HepG2 (cell line): ENCODE measurements at regions not wholly inside any gene's neighbourhood (a gene's known extent, or its start where the extent isn't known, plus 50 kb on each side); places are given as distances from the start of the nearest gene placed in this dataset.

ENCODE experiments used
- ATAC-seq: fragments of 200-7000 bp; cut with Tn5 transposase; 3 replicates; pipeline ENCODE4 v1.9.1; 2020; ENCODE audit warnings: mild to moderate bottlenecking, moderate library complexity
- BruUV-seq: library from RNA; stranded (reverse); fragments of 400-500 nt; replicated peaks from 2 replicates; lab custom pipeline; 2021; lab: Mats Ljungman, UMichigan
- CTCF ChIA-PET: fragments of 300-600 bp; formaldehyde crosslinking; extraction: SDS; loops from one replicate; lab custom pipeline; 2021; ENCODE audit warnings: low total read pairs, inconsistent platforms, low intra/inter-chr PET ratio; lab: Yijun Ruan, JAX
- POLR2A ChIA-PET: fragments of 350-600 bp; sonication (Branson Sonifier 250); formaldehyde crosslinking; loops from one replicate; lab custom pipeline; 2020; ENCODE audit warnings: antibody characterized with exemption, inconsistent platforms; lab: Yijun Ruan, JAX
- DNase-seq: peaks from one replicate; pipeline ENCODE4 v3.0.0-alpha.2; 2015; ENCODE audit warnings: low spot score
- FAIRE-seq: peaks from 3 replicates; lab custom pipeline; 2011; peaks lifted over from hg19 to GRCh38; lab: Jason Lieb, UNC
- H2AFZ ChIP-seq: one replicate; pipeline ENCODE4 v1.6.1; 2011; ENCODE audit warnings: low read length, inconsistent platforms
- H3K27ac ChIP-seq: fragments of 300-600 bp; 3 replicates; pipeline ENCODE4 v1.8.0; 2011; ENCODE audit warnings: mixed run types, mild to moderate bottlenecking, mixed read lengths, low read length, inconsistent platforms; ENCODE audit not compliant: insufficient read depth; ENCODE audit errors: extremely low read length
- H3K27me3 ChIP-seq, 2 experiments: fragments of 200-600 bp in 1 of 2; 2 replicates in 1 of 2; 3 replicates in 1 of 2; pipeline versions ENCODE4 v1.6.0 to v1.8.0; 2011; ENCODE audit warnings: low read length in 2 of 2, mild to moderate bottlenecking in 2 of 2, moderate library complexity in 2 of 2, inconsistent platforms in 1 of 2; ENCODE audit not compliant: insufficient read depth in 2 of 2, control insufficient read depth in 1 of 2
- H3K36me3 ChIP-seq, 2 experiments: fragments of 200-600 bp in 1 of 2; replicated peaks in 1 of 2; 2 replicates in 1 of 2; 3 replicates in 1 of 2; pipeline versions ENCODE4 v1.5.1 to v1.8.0; 2011; ENCODE audit warnings: low read length in 2 of 2, inconsistent platforms in 1 of 2; ENCODE audit not compliant: insufficient read depth in 2 of 2, control insufficient read depth in 1 of 2
- H3K4me1 ChIP-seq: 2 replicates; pipeline ENCODE4 v1.5.1; 2012; ENCODE audit warnings: low read length, inconsistent platforms; ENCODE audit not compliant: insufficient read depth
- H3K4me2 ChIP-seq: 2 replicates; pipeline ENCODE4 v1.6.0; 2011; ENCODE audit warnings: low read depth, low read length, inconsistent platforms
- H3K4me3 ChIP-seq, 3 experiments: fragments of 200-600 bp in 1 of 3; sonication (generic), shearing (Covaris generic) in 1 of 3; replicated peaks in 1 of 3; 2 replicates each; pipeline ENCODE4 v1.5.1; 2011 to 2016; ENCODE audit warnings: low read length in 3 of 3, inconsistent platforms in 2 of 3, low read depth in 2 of 3, mild to moderate bottlenecking in 2 of 3, control low read depth in 1 of 3, mixed read lengths in 1 of 3; ENCODE audit not compliant: insufficient read depth in 1 of 3
- H3K79me2 ChIP-seq: one replicate; pipeline ENCODE4 v1.6.1; 2011; ENCODE audit warnings: low read length, inconsistent platforms; ENCODE audit not compliant: insufficient read depth
- H3K9ac ChIP-seq: 2 replicates; pipeline ENCODE4 v1.6.0; 2011; ENCODE audit warnings: mild to moderate bottlenecking, low read depth, low read length, inconsistent platforms; ENCODE audit not compliant: insufficient read depth
- H3K9me3 ChIP-seq: 2 replicates; pipeline ENCODE4 v1.5.1; 2012; ENCODE audit warnings: mild to moderate bottlenecking, low read length
- H4K20me1 ChIP-seq: 2 replicates; pipeline ENCODE4 v1.6.0; 2011; ENCODE audit warnings: inconsistent platforms, mild to moderate bottlenecking, low read length, moderate library complexity; ENCODE audit not compliant: insufficient read depth
- ISX ChIP-seq: sonication (generic); formaldehyde crosslinking; conservative IDR thresholded peaks from 2 replicates; pipeline ENCODE4 v1.5.0; 2020; ENCODE audit warnings: missing genetic modification reagents
- JUNB ChIP-seq: sonication (generic); formaldehyde crosslinking; IDR thresholded peaks from 2 replicates; pipeline ENCODE4 v1.8.0; 2022; ENCODE audit warnings: missing genetic modification reagents, mild to moderate bottlenecking, borderline replicate concordance
- MAF1 ChIP-seq: sonication (generic); formaldehyde crosslinking; IDR thresholded peaks from 2 replicates; pipeline ENCODE4 v1.5.0; 2020; ENCODE audit warnings: missing genetic modification reagents, borderline replicate concordance
- RNF2 ChIP-seq: fragments of 450-650 bp; conservative IDR thresholded peaks from 2 replicates; pipeline ENCODE4 v1.6.1; 2016; ENCODE audit warnings: low read depth
- ZC3H13 ChIP-seq: sonication (generic); formaldehyde crosslinking; IDR thresholded peaks from 2 replicates; pipeline ENCODE4 v1.8.1; 2023; ENCODE audit warnings: mild to moderate bottlenecking, missing genetic modification reagents, moderate library complexity
- ZFP37 ChIP-seq: sonication (generic); formaldehyde crosslinking; IDR thresholded peaks from 2 replicates; pipeline ENCODE4 v1.4.0; 2020; ENCODE audit warnings: missing genetic modification reagents, borderline replicate concordance
- ZNF331 ChIP-seq: sonication (generic); formaldehyde crosslinking; IDR thresholded peaks from 2 replicates; pipeline ENCODE4 v1.4.0; 2020; ENCODE audit warnings: missing genetic modification reagents
- ZNF549 ChIP-seq: sonication (generic); formaldehyde crosslinking; IDR thresholded peaks from 2 replicates; pipeline ENCODE4 v1.5.0; 2020; ENCODE audit warnings: missing genetic modification reagents
- ZNF891 ChIP-seq: sonication (generic); formaldehyde crosslinking; IDR thresholded peaks from 2 replicates; pipeline ENCODE4 v1.5.0; 2020; ENCODE audit warnings: mild to moderate bottlenecking, missing genetic modification reagents
- WGBS: methylation state at CpG from one replicate; pipeline ENCODE4 v1.1.6; 2017; ENCODE audit warnings: low lambda C conversion rate; 5-methylcytosine and 5-hydroxymethylcytosine counted together
- in situ Hi-C: cut with HindIII; loops from 2 replicates; pipeline ENCODE4 v1.10.0; 2017; ENCODE audit warnings: low pct_unique_long_range_greater_than_20kb; ENCODE audit not compliant: extremely low pct_ligation_motif_present
- intact Hi-C: fragments of 100-400 bp; cut with micrococcal nuclease; formaldehyde crosslinking; loops from one replicate; pipeline ENCODE4 v1.10.0; 2022; ENCODE audit not compliant: unreplicated experiment
- TF ChIP-seq, protein P1 (sequence below): IDR thresholded peaks from 2 replicates; pipeline ENCODE4 v1.6.1; 2012; ENCODE audit warnings: low read length, improper control_type of control experiment
- TF ChIP-seq, protein P2 (sequence below): sonication (generic); formaldehyde crosslinking; conservative IDR thresholded peaks from 2 replicates; pipeline ENCODE4 v1.4.0; 2020; ENCODE audit warnings: missing genetic modification reagents
- TF ChIP-seq, protein P3 (sequence below): IDR thresholded peaks from 2 replicates; pipeline ENCODE4 v1.6.1; 2016; ENCODE audit warnings: mild to moderate bottlenecking, missing biosample characterization, missing genetic modification reagents

DNA sequence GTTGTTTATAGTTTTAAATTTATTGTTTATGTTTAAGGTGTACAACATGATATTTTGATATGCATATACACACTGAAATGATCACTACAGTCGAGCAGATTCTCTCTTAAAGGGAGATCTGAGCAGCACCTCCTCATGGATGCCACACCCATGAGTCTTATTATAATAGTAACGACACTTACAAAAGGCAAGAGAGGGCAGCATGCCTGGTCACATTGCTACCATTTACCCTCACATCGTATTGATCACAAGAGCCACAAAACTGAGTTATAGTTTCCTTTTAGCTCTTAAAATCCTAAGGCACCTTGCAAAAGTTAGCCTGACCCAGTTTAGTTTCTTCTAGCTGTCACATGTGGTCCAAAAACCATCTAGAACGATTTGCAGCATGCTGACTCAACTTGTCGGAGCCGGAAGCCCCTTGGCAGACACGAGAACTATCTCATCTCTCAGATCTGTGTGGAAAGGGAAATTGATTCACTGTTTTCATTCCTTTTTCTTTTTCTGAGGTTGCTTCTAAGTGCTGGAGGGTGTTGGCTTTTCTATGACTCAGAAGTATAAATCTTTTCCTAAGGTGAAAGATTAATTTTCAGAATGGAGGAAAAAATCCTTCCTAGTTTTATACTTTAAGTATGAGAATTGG, 85.3 kb downstream of the CDC42EP3 start:
- in situ Hi-C loops, result no loop called here
- no peak for ATAC-seq
- no peak for FAIRE-seq
- Histone ChIP-seq H3K4me1 (no peaks in the 10 kb centered on the region), H4K20me1 (no peaks in the 10 kb centered on the region), H2AFZ (no peak overlapping the region), H3K27me3 (peaks cover 0 to 13% of the 10 kb centered on the region in 2 experiments; a peak in 4 of 5 replicates), H3K4me3 (no peak overlapping the region), H3K27ac (no peak overlapping the region), H3K36me3 (no peaks in the 10 kb centered on the region), H3K79me2 (no peaks in the 10 kb centered on the region), H3K9me3 (no peaks in the 10 kb centered on the region), H3K9ac (no peak overlapping the region), H3K4me2 (no peak overlapping the region)
- POLR2A ChIA-PET, result no interaction called here
- intact Hi-C loops, result no loop called here
- no TSS peak for BruUV-seq
- no peak for DNase-seq
- TF ChIP-seq JUNB (CRISPR knock-in tag) (no peak), ZNF891 (CRISPR knock-in tag) (no peak), RNF2 (no peak), ZNF331 (CRISPR knock-in tag) (no peak), MAF1 (CRISPR knock-in tag) (no peak), ZFP37 (CRISPR knock-in tag) (no peak), ZNF549 (CRISPR knock-in tag) (no peak), ISX (no peak), ZC3H13 (no peak)
- TF ChIP-seq, protein P1, sequence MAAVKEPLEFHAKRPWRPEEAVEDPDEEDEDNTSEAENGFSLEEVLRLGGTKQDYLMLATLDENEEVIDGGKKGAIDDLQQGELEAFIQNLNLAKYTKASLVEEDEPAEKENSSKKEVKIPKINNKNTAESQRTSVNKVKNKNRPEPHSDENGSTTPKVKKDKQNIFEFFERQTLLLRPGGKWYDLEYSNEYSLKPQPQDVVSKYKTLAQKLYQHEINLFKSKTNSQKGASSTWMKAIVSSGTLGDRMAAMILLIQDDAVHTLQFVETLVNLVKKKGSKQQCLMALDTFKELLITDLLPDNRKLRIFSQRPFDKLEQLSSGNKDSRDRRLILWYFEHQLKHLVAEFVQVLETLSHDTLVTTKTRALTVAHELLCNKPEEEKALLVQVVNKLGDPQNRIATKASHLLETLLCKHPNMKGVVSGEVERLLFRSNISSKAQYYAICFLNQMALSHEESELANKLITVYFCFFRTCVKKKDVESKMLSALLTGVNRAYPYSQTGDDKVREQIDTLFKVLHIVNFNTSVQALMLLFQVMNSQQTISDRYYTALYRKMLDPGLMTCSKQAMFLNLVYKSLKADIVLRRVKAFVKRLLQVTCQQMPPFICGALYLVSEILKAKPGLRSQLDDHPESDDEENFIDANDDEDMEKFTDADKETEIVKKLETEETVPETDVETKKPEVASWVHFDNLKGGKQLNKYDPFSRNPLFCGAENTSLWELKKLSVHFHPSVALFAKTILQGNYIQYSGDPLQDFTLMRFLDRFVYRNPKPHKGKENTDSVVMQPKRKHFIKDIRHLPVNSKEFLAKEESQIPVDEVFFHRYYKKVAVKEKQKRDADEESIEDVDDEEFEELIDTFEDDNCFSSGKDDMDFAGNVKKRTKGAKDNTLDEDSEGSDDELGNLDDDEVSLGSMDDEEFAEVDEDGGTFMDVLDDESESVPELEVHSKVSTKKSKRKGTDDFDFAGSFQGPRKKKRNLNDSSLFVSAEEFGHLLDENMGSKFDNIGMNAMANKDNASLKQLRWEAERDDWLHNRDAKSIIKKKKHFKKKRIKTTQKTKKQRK, result no peak
- TF ChIP-seq, protein P2, sequence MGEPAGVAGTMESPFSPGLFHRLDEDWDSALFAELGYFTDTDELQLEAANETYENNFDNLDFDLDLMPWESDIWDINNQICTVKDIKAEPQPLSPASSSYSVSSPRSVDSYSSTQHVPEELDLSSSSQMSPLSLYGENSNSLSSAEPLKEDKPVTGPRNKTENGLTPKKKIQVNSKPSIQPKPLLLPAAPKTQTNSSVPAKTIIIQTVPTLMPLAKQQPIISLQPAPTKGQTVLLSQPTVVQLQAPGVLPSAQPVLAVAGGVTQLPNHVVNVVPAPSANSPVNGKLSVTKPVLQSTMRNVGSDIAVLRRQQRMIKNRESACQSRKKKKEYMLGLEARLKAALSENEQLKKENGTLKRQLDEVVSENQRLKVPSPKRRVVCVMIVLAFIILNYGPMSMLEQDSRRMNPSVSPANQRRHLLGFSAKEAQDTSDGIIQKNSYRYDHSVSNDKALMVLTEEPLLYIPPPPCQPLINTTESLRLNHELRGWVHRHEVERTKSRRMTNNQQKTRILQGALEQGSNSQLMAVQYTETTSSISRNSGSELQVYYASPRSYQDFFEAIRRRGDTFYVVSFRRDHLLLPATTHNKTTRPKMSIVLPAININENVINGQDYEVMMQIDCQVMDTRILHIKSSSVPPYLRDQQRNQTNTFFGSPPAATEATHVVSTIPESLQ (CRISPR knock-in tag), result no peak
- TF ChIP-seq, protein P3, sequence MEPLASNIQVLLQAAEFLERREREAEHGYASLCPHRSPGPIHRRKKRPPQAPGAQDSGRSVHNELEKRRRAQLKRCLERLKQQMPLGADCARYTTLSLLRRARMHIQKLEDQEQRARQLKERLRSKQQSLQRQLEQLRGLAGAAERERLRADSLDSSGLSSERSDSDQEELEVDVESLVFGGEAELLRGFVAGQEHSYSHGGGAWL (CRISPR knock-in tag), result no peak
- 9% methylated on average over 7 of the region's 7 CpGs for WGBS
- CTCF ChIA-PET, result no interaction called here
